H1 (cell line): ENCODE measurements at regions not wholly inside any gene's neighbourhood (a gene's known extent, or its start where the extent isn't known, plus 50 kb on each side); places are given as distances from the start of the nearest gene placed in this dataset.

Source experiments
- CTCF ChIA-PET: fragments of 300-600 bp; sonication (Branson Sonifier 250); formaldehyde crosslinking; loops from one replicate; lab custom pipeline; 2021; ENCODE audit not compliant: partially characterized antibody; lab: Charles Lee
- POLR2A ChIA-PET: fragments of 300-600 bp; sonication (Branson Sonifier 250); formaldehyde crosslinking; loops from one replicate; lab custom pipeline; 2021; ENCODE audit warnings: inconsistent platforms; ENCODE audit not compliant: partially characterized antibody; lab: Charles Lee
- DNase-seq, 2 experiments: peaks; one replicate each; pipeline versions ENCODE4 v3.0.0 to v3.0.0-alpha.2; 2010 to 2022; ENCODE audit warnings: low spot score in 2 of 2, low read depth in 1 of 2, mixed read lengths in 1 of 2
- FAIRE-seq: peaks from 2 replicates; lab custom pipeline; 2011; peaks lifted over from hg19 to GRCh38; lab: Jason Lieb, UNC
- H2AFZ ChIP-seq: 2 replicates; pipeline ENCODE4 v1.8.1; 2012; ENCODE audit warnings: low read length, inconsistent platforms
- H2AK5ac ChIP-seq: 2 replicates; pipeline ENCODE4 v1.6.1; 2013; ENCODE audit warnings: low read depth, low read length
- H2BK120ac ChIP-seq: replicated peaks from 2 replicates; pipeline ENCODE3; 2013; ENCODE audit warnings: low read depth, low read length, inconsistent platforms
- H2BK12ac ChIP-seq: 2 replicates; pipeline ENCODE4 v1.6.1; 2013; ENCODE audit warnings: low read depth, low read length
- H2BK15ac ChIP-seq: 2 replicates; pipeline ENCODE4 v1.6.1; 2013; ENCODE audit warnings: low read length
- H2BK20ac ChIP-seq: 2 replicates; pipeline ENCODE4 v1.6.1; 2013; ENCODE audit warnings: low read length
- H2BK5ac ChIP-seq: 2 replicates; pipeline ENCODE4 v1.6.1; 2013; ENCODE audit warnings: low read depth, low read length
- H3K14ac ChIP-seq: 2 replicates; pipeline ENCODE4 v1.6.1; 2013; ENCODE audit warnings: inconsistent platforms; ENCODE audit not compliant: insufficient read length
- H3K18ac ChIP-seq: 2 replicates; pipeline ENCODE4 v1.6.1; 2013; ENCODE audit warnings: low read length; ENCODE audit errors: extremely low read depth
- H3K23ac ChIP-seq: 2 replicates; pipeline ENCODE4 v1.6.1; 2013; ENCODE audit warnings: inconsistent platforms; ENCODE audit not compliant: insufficient read length
- H3K23me2 ChIP-seq: 2 replicates; pipeline ENCODE4 v1.6.1; 2013; ENCODE audit warnings: low read depth, low read length
- H3K27ac ChIP-seq: 2 replicates; pipeline ENCODE4 v1.6.1; 2011; ENCODE audit warnings: low read depth, low read length, inconsistent platforms
- H3K27me3 ChIP-seq, 4 experiments: replicated peaks in 1 of 4; 1 replicate in 1 of 4; 2 replicates in 3 of 4; pipeline versions ENCODE4 v1.6.1 to v1.8.1; 2011 to 2013; ENCODE audit warnings: low read length in 3 of 4, mild to moderate bottlenecking in 3 of 4, inconsistent platforms in 2 of 4, mixed read lengths in 2 of 4, moderate library complexity in 1 of 4; ENCODE audit not compliant: control insufficient read depth in 3 of 4, insufficient read depth in 3 of 4; ENCODE audit errors: extremely low read depth in 1 of 4
- H3K36me3 ChIP-seq, 4 experiments: 2 replicates each; pipeline versions ENCODE4 v1.6.1 to v1.8.1; 2011 to 2013; ENCODE audit warnings: mild to moderate bottlenecking in 4 of 4, low read length in 3 of 4, moderate library complexity in 2 of 4, control low read depth in 1 of 4, inconsistent platforms in 1 of 4; ENCODE audit not compliant: insufficient read depth in 4 of 4, control insufficient read depth in 2 of 4
- H3K4ac ChIP-seq: replicated peaks from 2 replicates; pipeline ENCODE3; 2013; ENCODE audit warnings: low read length, low read depth, mixed read lengths, inconsistent platforms; ENCODE audit not compliant: insufficient read length
- H3K4me1 ChIP-seq, 4 experiments: replicated peaks in 1 of 4; 1 replicate in 1 of 4; 2 replicates in 3 of 4; pipeline versions ENCODE4 v1.6.1 to v1.8.1; 2011 to 2013; ENCODE audit warnings: low read length in 3 of 4, inconsistent platforms in 2 of 4, mixed read lengths in 1 of 4; ENCODE audit not compliant: insufficient read depth in 4 of 4, control insufficient read depth in 3 of 4
- H3K4me2 ChIP-seq, 2 experiments: 2 replicates each; pipeline versions ENCODE4 v1.6.1 to v1.8.1; 2011 to 2013; ENCODE audit warnings: low read depth in 2 of 2, low read length in 2 of 2, control low read depth in 1 of 2, inconsistent platforms in 1 of 2, mild to moderate bottlenecking in 1 of 2; ENCODE audit not compliant: insufficient read depth in 1 of 2
- H3K4me3 ChIP-seq, 4 experiments: fragments of 200-600, 300-600 bp in 1 of 4; sonication (generic), shearing (Covaris generic), sonication (Bioruptor Twin) in 1 of 4; 2 replicates each; pipeline versions ENCODE4 v1.5.1 to v1.8.1; 2011 to 2016; ENCODE audit warnings: low read length in 4 of 4, low read depth in 3 of 4, control low read depth in 2 of 4, inconsistent platforms in 2 of 4, mild to moderate bottlenecking in 2 of 4, mixed read lengths in 1 of 4, moderate library complexity in 1 of 4; ENCODE audit not compliant: insufficient read depth in 2 of 4; ENCODE audit errors: extremely low read depth in 1 of 4
- H3K56ac ChIP-seq: replicated peaks from 2 replicates; pipeline ENCODE3; 2013; ENCODE audit warnings: low read depth, mild to moderate bottlenecking, mixed read lengths, low read length, inconsistent platforms; ENCODE audit not compliant: insufficient read length
- H3K79me1 ChIP-seq: 2 replicates; pipeline ENCODE4 v1.6.1; 2013; ENCODE audit warnings: low read depth, low read length, control low read depth
- H3K79me2 ChIP-seq, 2 experiments: 2 replicates each; pipeline versions ENCODE4 v1.6.1 to v1.8.1; 2012 to 2013; ENCODE audit warnings: low read length in 2 of 2, mild to moderate bottlenecking in 2 of 2, inconsistent platforms in 1 of 2; ENCODE audit not compliant: insufficient read depth in 2 of 2, control insufficient read depth in 1 of 2
- H3K9ac ChIP-seq, 4 experiments: replicated peaks in 1 of 4; 1 replicate in 1 of 4; 2 replicates in 3 of 4; pipeline versions ENCODE4 v1.6.1 to v1.8.1; 2011 to 2013; ENCODE audit warnings: low read depth in 3 of 4, low read length in 3 of 4, control low read depth in 2 of 4, mild to moderate bottlenecking in 2 of 4, moderate library complexity in 2 of 4, inconsistent platforms in 1 of 4; ENCODE audit errors: extremely low read depth in 1 of 4
- H3K9me3 ChIP-seq, 2 experiments: 2 replicates each; pipeline versions ENCODE4 v1.6.1 to v1.8.1; 2012 to 2013; ENCODE audit warnings: mild to moderate bottlenecking in 2 of 2, moderate library complexity in 2 of 2, control low read depth in 1 of 2, inconsistent platforms in 1 of 2, low read depth in 1 of 2, low read length in 1 of 2, mixed read lengths in 1 of 2; ENCODE audit not compliant: insufficient read depth in 2 of 2
- H4K20me1 ChIP-seq, 2 experiments: replicated peaks in 1 of 2; 2 replicates each; pipeline versions ENCODE3 to v1.8.1; 2011 to 2013; ENCODE audit warnings: inconsistent platforms in 2 of 2, low read length in 2 of 2, mild to moderate bottlenecking in 1 of 2; ENCODE audit not compliant: insufficient read depth in 2 of 2, control insufficient read depth in 1 of 2
- H4K5ac ChIP-seq: 2 replicates; pipeline ENCODE4 v1.6.1; 2013; ENCODE audit warnings: low read length, low read depth, mixed read lengths, inconsistent platforms; ENCODE audit not compliant: insufficient read length
- H4K8ac ChIP-seq: 2 replicates; pipeline ENCODE4 v1.8.0; 2013; ENCODE audit warnings: mild to moderate bottlenecking, moderate library complexity, low read length, inconsistent platforms; ENCODE audit not compliant: insufficient read depth; ENCODE audit errors: extremely low read depth
- H4K91ac ChIP-seq: replicated peaks from 2 replicates; pipeline ENCODE3; 2013; ENCODE audit warnings: low read length, mixed read lengths, inconsistent platforms; ENCODE audit not compliant: insufficient read length
- CBX5 ChIP-seq: fragments of 300-800, 300-1000 bp; sonication (generic); IDR thresholded peaks from 2 replicates; pipeline ENCODE4 v1.7.1; 2016; ENCODE audit warnings: antibody characterized with exemption, low read length, low read depth
- CHD1 ChIP-seq: IDR thresholded peaks from 2 replicates; pipeline ENCODE4 v1.6.1; 2012; ENCODE audit warnings: low read depth, low read length, improper control_type of control experiment
- CHD2 ChIP-seq: IDR thresholded peaks from 2 replicates; pipeline ENCODE4 v1.6.1; 2012; ENCODE audit warnings: low read length, improper control_type of control experiment
- CTCF ChIP-seq, 3 experiments: IDR thresholded peaks; 1 replicate in 2 of 3; 2 replicates in 1 of 3; pipeline versions ENCODE4 v1.5.1 to v1.6.1; 2011; ENCODE audit warnings: low read length in 3 of 3, mild to moderate bottlenecking in 3 of 3, inconsistent platforms in 2 of 3, low read depth in 1 of 3, moderate library complexity in 1 of 3; ENCODE audit not compliant: insufficient read depth in 1 of 3; ENCODE audit errors: control extremely low read depth in 1 of 3
- HDAC6 ChIP-seq: IDR thresholded peaks from one replicate; pipeline ENCODE4 v1.7.1; 2012; ENCODE audit warnings: low read depth, mild to moderate bottlenecking, inconsistent platforms, low read length, moderate library complexity
- NANOG ChIP-seq: IDR thresholded peaks from 2 replicates; pipeline ENCODE4 v1.6.1; 2011; ENCODE audit warnings: low read length, low read depth, mild to moderate bottlenecking, inconsistent platforms; ENCODE audit not compliant: insufficient read depth, poor library complexity, severe bottlenecking
- POLR2AphosphoS5 ChIP-seq: IDR thresholded peaks from 2 replicates; pipeline ENCODE4 v1.6.1; 2011; ENCODE audit warnings: low read depth, low read length
- POU5F1 ChIP-seq: IDR thresholded peaks from 2 replicates; pipeline ENCODE4 v1.6.1; 2011; ENCODE audit warnings: low read depth, mild to moderate bottlenecking, low read length, moderate library complexity
- SRF ChIP-seq: IDR thresholded peaks from 2 replicates; pipeline ENCODE4 v1.6.1; 2011; ENCODE audit warnings: mild to moderate bottlenecking, low read depth, low read length, moderate library complexity
- TEAD4 ChIP-seq: IDR thresholded peaks from 2 replicates; pipeline ENCODE4 v1.6.1; 2012; ENCODE audit warnings: low read depth, low read length, inconsistent platforms, mixed read lengths

DNA sequence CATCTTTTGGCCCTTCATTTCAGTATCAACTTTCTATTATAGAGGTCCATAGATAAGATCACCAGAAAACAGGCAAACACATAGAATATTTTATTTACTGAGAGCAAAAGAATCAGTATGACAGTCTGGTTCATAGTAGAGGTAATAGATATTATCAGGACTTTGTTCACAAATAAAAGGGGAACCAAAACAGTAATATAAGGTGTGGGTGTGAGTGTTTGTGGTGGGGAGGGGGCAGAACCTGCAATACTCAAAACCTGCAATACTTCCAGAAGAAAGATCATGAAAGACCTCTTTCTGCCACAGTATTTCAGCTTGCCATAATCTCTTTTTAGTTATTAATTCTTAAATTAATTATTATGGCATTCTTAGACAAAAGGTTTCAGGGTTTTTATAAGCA is 578.7 kb upstream of the SLITRK1 start:
- H2BK5ac ChIP-seq, result no peak overlapping the region
- H3K4ac ChIP-seq, result no peak overlapping the region
- no peak overlapping the region for H2BK20ac ChIP-seq
- no peaks in the 10 kb centered on the region for H3K79me1 ChIP-seq
- FAIRE-seq (no peak), DNase-seq (no peak)
- H3K4me1 ChIP-seq, result no peaks in the 10 kb centered on the region
- no peak overlapping the region for H2BK15ac ChIP-seq
- no peak overlapping the region for H3K56ac ChIP-seq
- no peaks in the 10 kb centered on the region for H4K20me1 ChIP-seq
- H4K91ac ChIP-seq, result no peak overlapping the region
- H2AK5ac ChIP-seq, result no peak overlapping the region
- H2AFZ ChIP-seq, result no peak overlapping the region
- TF ChIP-seq CHD2 (no peak), NANOG (no peak), CTCF (IDR thresholded peaks at IDR 0.05; ENCODE audit: control extremely low read depth in 1 of 3, insufficient read depth in 1 of 3, low read depth in 1 of 3, low read length in 3 of 3) (no peak), POU5F1 (no peak), CHD1 (no peak), SRF (no peak), CBX5 (no peak), POLR2AphosphoS5 (no peak), TEAD4 (no peak), HDAC6 (no peak)
- H4K5ac ChIP-seq, result no peak overlapping the region
- no peak overlapping the region for H3K14ac ChIP-seq
- no peak overlapping the region for H3K23ac ChIP-seq
- no peaks in the 10 kb centered on the region for H3K79me2 ChIP-seq
- no peaks in the 10 kb centered on the region for H3K9me3 ChIP-seq
- ChIA-PET POLR2A (no interaction called here), CTCF (interaction anchor here (1.1 kb wide), 1 partner anchor 38 kb away, joined by 3 read pairs; no protein-coding TSS in a partner anchor)
- H2BK12ac ChIP-seq, result no peak overlapping the region
- H3K27me3 ChIP-seq, result no peaks in the 10 kb centered on the region
- no peak overlapping the region for H2BK120ac ChIP-seq
- no peak overlapping the region for H3K27ac ChIP-seq
- H3K23me2 ChIP-seq, result 0 out of 2 replicates have a peak, but pooled peaks cover 2% of the 10 kb centered on the region
- H3K9ac ChIP-seq, result no peak overlapping the region
- no peak overlapping the region for H3K4me3 ChIP-seq
- H3K36me3 ChIP-seq, result no peaks in the 10 kb centered on the region
- no peak overlapping the region for H3K4me2 ChIP-seq
- no peak overlapping the region for H4K8ac ChIP-seq
- no peak overlapping the region for H3K18ac ChIP-seq
